Smooth muscle cell (in vitro differentiated cells): ENCODE measurements at regions not wholly inside any gene's neighbourhood (a gene's known extent, or its start where the extent isn't known, plus 50 kb on each side); places are given as distances from the start of the nearest gene placed in this dataset.

Experiments used
- DNase-seq: peaks from one replicate; lab custom pipeline; 2025; ENCODE audit not compliant: unreplicated experiment; lab: John Stamatoyannopoulos, UW
- H2AFZ ChIP-seq: fragments of 200-600 bp; sonication (generic); 2 replicates; pipeline ENCODE4 v1.6.0; 2016; ENCODE audit warnings: antibody characterized with exemption, low read depth, mild to moderate bottlenecking
- H3F3A ChIP-seq: fragments of 200-600 bp; sonication (generic); 2 replicates; pipeline ENCODE4 v1.6.0; 2017; ENCODE audit warnings: antibody characterized with exemption, low read depth
- H3K27ac ChIP-seq: fragments of 200-600 bp; sonication (generic); 2 replicates; pipeline ENCODE4 v1.5.1; 2016; ENCODE audit warnings: low read depth, mild to moderate bottlenecking
- H3K27me3 ChIP-seq: fragments of 200-600 bp; sonication (generic); 2 replicates; pipeline ENCODE4 v1.6.1; 2016; ENCODE audit warnings: low read depth, mild to moderate bottlenecking
- H3K36me3 ChIP-seq: fragments of 200-600 bp; sonication (generic); 2 replicates; pipeline ENCODE4 v1.5.1; 2016; ENCODE audit warnings: low read depth
- H3K4me1 ChIP-seq: fragments of 200-600 bp; sonication (generic); 2 replicates; pipeline ENCODE4 v1.5.1; 2016; ENCODE audit warnings: low read depth
- H3K4me2 ChIP-seq: fragments of 200-600 bp; sonication (generic); 2 replicates; pipeline ENCODE4 v1.6.0; 2016; ENCODE audit warnings: mild to moderate bottlenecking
- H3K4me3 ChIP-seq: fragments of 200-600 bp; sonication (generic); 2 replicates; pipeline ENCODE4 v1.5.1; 2016; ENCODE audit warnings: mild to moderate bottlenecking
- H3K79me2 ChIP-seq: fragments of 200-600 bp; sonication (generic); 2 replicates; pipeline ENCODE4 v1.6.0; 2016; ENCODE audit warnings: low read depth, mild to moderate bottlenecking
- H3K9ac ChIP-seq: fragments of 200-600 bp; sonication (generic); 2 replicates; pipeline ENCODE4 v1.6.0; 2016; ENCODE audit warnings: low read depth
- H3K9me3 ChIP-seq: fragments of 200-600 bp; sonication (generic); replicated peaks from 2 replicates; pipeline ENCODE4 v1.5.1; 2016; ENCODE audit warnings: low read depth
- H4K20me1 ChIP-seq: fragments of 200-600 bp; sonication (generic); 2 replicates; pipeline ENCODE4 v1.6.0; 2016; ENCODE audit warnings: low read depth
- WGBS: methylation state at CpG from one replicate; pipeline ENCODE4 v1.1.7; 2016; ENCODE audit warnings: low lambda C conversion rate; 5-methylcytosine and 5-hydroxymethylcytosine counted together
- TF ChIP-seq, protein P1 (sequence below): fragments of 200-600 bp; sonication (generic); IDR thresholded peaks from 2 replicates; pipeline ENCODE4 v1.5.1; 2017; ENCODE audit warnings: borderline replicate concordance, mild to moderate bottlenecking, antibody characterized with exemption; ENCODE audit not compliant: insufficient read depth, poor library complexity, severe bottlenecking

GRCh38 chr5:167001246-167001645, 1290.2 kb upstream of the WWC1 start:
- no peak overlapping the region for H2AFZ ChIP-seq
- TF ChIP-seq, protein P1, sequence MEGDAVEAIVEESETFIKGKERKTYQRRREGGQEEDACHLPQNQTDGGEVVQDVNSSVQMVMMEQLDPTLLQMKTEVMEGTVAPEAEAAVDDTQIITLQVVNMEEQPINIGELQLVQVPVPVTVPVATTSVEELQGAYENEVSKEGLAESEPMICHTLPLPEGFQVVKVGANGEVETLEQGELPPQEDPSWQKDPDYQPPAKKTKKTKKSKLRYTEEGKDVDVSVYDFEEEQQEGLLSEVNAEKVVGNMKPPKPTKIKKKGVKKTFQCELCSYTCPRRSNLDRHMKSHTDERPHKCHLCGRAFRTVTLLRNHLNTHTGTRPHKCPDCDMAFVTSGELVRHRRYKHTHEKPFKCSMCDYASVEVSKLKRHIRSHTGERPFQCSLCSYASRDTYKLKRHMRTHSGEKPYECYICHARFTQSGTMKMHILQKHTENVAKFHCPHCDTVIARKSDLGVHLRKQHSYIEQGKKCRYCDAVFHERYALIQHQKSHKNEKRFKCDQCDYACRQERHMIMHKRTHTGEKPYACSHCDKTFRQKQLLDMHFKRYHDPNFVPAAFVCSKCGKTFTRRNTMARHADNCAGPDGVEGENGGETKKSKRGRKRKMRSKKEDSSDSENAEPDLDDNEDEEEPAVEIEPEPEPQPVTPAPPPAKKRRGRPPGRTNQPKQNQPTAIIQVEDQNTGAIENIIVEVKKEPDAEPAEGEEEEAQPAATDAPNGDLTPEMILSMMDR = no peak
- no peak overlapping the region for H3K9ac ChIP-seq

GRCh38 chr5:167008705-167009104, 1282.7 kb upstream of the WWC1 start:
- Histone ChIP-seq H3K4me1 (no peaks in the 10 kb centered on the region), H3K27ac (no peak overlapping the region), H2AFZ (no peak overlapping the region), H4K20me1 (no peaks in the 10 kb centered on the region), H3K27me3 (no peaks in the 10 kb centered on the region), H3F3A (no peaks in the 10 kb centered on the region), H3K79me2 (no peaks in the 10 kb centered on the region), H3K4me2 (no peak overlapping the region), H3K9me3 (no peaks in the 10 kb centered on the region), H3K9ac (no peak overlapping the region), H3K36me3 (no peaks in the 10 kb centered on the region), H3K4me3 (no peak overlapping the region)
- no peak for DNase-seq
- WGBS = 55% methylated on average over 10 of the region's 10 CpGs
- TF ChIP-seq, protein P1 = no peak

More at GRCh38 chr5:167001246-167001645, 1290.2 kb upstream of the WWC1 start:
- no peaks in the 10 kb centered on the region for H3K9me3 ChIP-seq
- no peaks in the 10 kb centered on the region for H4K20me1 ChIP-seq
- no peaks in the 10 kb centered on the region for H3K27me3 ChIP-seq
- DNase-seq = no peak
- no peaks in the 10 kb centered on the region for H3K36me3 ChIP-seq
- H3F3A ChIP-seq = no peaks in the 10 kb centered on the region
- H3K4me1 ChIP-seq = no peaks in the 10 kb centered on the region
- H3K79me2 ChIP-seq = no peaks in the 10 kb centered on the region
- H3K4me3 ChIP-seq = no peak overlapping the region
- 91% methylated on average over 3 of the region's 3 CpGs for WGBS
- no peak overlapping the region for H3K4me2 ChIP-seq
- H3K27ac ChIP-seq = no peak overlapping the region

DNA sequence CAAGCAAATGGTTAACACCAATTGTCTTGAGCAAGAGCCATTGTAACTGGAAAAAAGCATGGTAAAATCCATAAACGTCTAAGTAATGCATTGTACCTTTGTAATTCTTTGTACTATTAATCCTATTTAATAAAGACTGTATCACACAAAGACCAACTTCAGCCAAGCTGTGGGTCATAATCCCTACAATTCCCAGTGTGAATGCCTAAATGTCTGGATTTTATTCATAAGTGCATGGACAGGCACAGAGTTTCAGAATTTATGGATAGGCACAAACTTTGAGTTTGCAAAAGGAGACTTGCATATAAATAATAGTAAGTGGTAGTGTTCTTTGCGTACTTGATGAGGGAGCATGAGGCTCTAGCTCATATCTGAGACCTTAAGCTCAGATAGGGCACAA, 1280.2 kb upstream of the WWC1 start:
- no peak for DNase-seq
- no peaks in the 10 kb centered on the region for H4K20me1 ChIP-seq
- no peak overlapping the region for H3K4me2 ChIP-seq
- H3K79me2 ChIP-seq = no peaks in the 10 kb centered on the region
- no peaks in the 10 kb centered on the region for H3K27me3 ChIP-seq
- no peaks in the 10 kb centered on the region for H3F3A ChIP-seq
- no peak overlapping the region for H3K4me3 ChIP-seq
- H3K27ac ChIP-seq = no peak overlapping the region
- H3K4me1 ChIP-seq = no peaks in the 10 kb centered on the region
- TF ChIP-seq, protein P1 = no peak
- no peak overlapping the region for H3K9ac ChIP-seq
- no peaks in the 10 kb centered on the region for H3K9me3 ChIP-seq
- no peak overlapping the region for H2AFZ ChIP-seq
- 90% methylated on average over 2 of the region's 2 CpGs for WGBS
- no peaks in the 10 kb centered on the region for H3K36me3 ChIP-seq
